ENCODE measurements at regions not wholly inside any gene's neighbourhood (a gene's known extent, or its start where the extent isn't known, plus 50 kb on each side); places are given as distances from the start of the nearest gene placed in this dataset.

DNA sequence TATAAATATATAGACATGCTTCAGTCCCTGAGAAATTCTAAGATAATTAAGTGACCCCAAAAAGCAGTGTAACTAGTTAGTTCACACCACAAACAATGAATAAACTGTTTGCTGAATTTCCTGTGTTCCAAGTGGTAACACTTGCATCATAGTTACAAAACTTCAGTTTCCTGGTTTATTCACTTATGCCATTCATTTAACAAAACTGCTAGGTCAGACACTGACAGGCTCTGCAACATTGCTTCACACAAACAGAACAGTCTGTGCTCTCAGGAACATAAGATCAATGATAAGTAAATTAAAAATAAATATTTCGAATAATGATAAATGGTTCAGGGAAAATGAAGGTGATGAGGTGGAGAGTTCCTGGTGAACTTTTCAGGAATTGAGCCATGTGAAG lies 133.3 kb upstream of the NAMPT start:
- no peak for DNase-seq

DNA sequence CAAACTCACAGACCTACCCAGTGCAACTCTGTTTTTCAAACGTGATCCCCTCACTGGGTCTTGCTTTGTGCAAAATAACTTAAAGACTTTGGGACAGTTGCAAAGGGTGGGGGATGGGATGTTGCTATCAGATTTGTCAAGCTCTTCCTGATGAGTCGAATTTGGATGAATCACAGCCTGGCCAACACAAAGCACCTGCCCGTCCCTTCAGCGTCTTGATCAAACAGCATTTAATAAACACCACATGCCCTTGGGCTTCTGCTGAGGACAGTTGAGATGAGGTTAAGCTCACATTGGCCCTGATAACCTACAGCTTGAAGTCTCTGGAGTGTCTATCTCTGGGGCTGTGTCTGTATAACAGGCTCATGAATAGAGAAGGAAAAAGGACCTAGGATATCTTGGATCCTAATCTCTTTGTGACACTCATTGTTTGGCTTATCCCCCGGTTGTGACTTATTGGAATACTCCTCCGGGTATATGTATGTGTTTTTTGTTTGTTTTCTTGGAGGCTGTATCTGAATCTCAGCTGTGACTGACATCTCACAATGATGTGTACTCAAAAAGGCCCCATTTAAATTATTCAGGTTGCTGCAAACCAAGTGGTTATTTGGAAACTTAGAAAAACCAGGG lies 132.6 kb upstream of the NAMPT start:
- no peak for DNase-seq

DNA sequence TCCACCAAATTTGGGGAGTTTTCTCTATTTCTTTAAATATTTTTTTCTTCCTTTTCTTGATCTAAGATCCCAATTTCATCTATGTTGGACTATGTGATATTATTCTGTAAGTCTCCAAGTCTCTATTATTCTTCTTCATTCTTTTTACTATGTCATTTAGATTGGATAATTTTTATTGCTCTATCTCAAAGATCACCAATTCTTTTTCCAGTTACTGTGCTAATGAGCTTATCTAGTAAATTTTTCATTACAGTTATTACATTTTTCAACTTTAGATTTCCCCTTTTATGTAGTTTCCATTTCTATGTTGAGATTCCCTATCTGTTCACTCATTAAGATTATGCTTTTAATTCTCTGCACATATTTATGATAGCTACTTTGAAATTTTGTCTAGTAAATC lies 131.6 kb upstream of the NAMPT start:
- no peak for DNase-seq

DNA sequence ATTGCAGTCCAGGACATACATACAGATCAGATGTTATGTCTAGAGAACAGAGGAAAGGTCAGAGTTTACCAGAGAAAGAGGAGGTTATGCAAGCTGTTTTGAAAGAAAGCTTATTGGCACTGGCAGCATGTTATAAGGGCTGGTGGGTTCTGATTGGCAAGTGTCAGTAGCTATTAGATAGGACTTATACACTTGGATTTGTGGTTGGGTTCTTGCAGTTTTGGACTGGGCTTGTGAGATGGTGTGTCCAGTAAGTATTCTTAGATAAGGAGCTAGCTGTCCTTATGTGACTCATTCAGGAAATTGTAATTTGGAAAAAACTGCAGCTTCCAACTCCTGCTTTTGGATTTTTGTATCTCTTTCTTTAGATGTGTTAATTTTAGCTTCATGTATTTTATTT lies 130.7 kb upstream of the NAMPT start:
- no peak for DNase-seq

DNA sequence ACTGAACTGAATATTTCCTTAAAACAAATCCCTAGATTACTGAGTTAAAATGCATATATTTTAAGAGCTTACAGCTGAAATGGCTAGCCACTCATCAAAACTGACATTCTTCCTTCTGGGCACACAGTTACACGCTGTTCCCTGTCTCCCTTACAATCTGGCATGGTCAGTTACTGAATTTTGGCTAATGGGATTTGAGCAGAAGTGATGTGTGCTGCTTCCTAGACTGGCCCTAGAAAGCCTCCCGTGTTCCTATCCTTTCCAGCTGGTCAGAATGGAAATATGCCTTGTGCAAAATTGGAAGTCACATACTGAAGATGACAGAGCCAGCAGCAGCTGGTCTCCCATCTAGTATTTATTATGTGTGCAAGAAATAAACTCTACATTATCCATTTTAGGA lies 128.7 kb upstream of the NAMPT start:
- DNase-seq: no peak

DNA sequence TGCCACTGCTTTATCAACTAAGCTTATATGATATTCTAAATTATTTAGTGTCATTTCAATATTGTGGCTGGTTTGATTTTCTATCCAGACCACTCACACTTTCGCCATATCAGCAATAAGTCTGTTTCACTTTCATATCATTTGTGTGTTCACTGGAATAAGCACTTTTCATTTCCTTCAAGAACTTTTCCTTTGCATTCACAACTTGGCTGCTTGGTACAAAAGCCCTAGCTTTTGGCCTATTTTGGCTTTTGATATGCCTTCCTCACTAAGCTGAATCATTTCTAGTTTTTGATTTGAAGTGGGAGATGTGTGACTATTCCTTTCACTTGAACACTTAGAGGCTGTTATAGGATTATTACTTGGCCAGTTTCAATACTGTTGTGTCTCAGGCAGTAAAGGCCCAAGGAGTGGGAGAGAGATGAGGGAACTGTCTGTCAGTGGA lies 120.9 kb upstream of the NAMPT start:
- no peak for DNase-seq

DNA sequence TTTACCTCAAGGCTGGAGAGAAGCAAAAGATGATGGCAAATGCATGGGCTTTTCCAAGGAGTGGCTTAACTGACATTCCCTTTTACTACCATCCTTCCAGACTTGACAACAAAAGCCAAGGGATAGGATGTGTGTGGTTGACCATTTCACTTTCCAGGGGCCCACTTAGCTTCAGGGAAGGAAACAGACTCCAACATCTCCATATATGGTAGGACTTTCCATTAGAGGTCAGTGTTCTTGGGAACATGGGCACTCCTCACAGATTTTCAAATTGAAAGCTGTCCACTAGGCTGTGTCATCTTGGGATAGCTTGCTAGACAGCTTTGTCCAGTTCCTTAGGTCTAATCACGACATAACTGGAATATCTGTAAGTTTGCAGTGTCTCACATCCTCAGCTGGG lies 118.1 kb upstream of the NAMPT start:
- DNase-seq: no peak

DNA sequence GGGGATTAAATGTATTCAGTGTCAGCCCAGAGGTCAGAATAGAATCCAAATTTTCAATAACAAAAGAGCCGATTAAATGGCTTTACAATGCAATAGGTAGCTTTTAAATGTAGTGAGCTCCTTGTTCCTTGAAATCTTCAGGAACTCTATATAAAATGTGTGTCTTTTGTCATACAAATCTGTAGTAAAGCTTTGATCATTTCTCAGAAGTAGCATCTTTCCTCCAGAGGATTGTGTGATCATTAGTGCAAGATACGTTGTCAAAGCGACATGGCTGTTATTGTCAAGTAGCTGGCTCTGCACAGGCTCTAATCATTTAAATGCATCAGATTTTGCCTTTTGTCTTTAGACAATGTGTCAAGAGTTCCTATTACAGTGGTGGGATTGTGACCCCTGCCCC lies 116.1 kb upstream of the NAMPT start:
- DNase-seq: no peak

DNA sequence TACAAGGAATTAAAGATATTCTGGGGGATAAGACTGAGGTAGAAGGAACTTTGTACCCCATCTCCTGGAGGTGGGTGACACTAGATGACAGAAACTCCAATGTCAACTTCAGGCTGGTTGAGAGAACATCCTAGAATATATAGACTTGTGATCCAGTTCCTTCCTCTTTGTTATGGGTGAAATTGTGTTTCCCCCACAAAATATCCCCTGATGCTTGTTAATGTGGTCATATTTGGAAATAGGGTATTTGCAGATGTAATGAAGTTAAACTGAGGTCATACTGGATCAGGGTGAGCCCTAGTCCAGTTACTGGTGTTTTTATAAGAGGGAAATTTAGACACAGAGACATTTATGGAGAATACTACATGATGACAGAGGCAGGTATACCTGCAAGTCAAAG lies 114.0 kb upstream of the NAMPT start:
- no peak for DNase-seq

DNA sequence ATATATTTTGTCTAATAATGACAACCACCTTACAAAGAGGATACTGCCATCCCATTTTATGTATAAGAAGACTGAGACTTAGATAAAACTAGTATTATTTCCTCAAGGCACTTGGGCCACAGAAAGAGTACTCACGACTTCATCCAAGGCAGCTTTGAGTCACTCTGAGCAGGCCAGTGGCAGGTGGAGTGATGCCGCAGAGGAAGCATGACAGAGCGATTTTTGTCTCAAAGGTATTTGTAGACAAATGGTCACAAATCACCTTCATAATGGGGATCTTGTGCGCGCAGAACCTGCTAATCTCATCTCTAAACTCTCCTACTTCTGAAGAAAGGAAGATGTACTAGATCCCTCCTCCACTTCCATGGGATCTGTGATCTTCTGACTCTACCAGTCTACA lies 113.2 kb upstream of the NAMPT start:
- DNase-seq: no peak

DNA sequence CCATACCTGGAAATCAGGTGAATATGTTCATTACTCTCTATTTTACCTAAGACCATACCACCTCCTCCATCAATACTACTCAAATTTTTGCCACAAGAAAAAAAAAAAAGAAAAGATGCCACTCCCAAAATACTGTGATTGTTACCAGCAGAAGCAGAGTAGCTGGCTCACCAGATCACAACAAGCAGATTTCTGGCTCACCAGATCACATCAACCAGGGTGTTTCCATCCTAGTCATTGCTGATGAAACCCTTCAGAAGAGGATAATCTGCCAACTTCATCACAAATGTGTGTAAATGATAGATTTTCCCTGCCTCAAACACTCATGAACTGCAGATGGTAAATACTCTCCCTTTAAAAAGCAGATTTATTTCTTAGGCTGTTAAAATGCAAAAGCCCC lies 109.7 kb upstream of the NAMPT start:
- DNase-seq: no peak

DNA sequence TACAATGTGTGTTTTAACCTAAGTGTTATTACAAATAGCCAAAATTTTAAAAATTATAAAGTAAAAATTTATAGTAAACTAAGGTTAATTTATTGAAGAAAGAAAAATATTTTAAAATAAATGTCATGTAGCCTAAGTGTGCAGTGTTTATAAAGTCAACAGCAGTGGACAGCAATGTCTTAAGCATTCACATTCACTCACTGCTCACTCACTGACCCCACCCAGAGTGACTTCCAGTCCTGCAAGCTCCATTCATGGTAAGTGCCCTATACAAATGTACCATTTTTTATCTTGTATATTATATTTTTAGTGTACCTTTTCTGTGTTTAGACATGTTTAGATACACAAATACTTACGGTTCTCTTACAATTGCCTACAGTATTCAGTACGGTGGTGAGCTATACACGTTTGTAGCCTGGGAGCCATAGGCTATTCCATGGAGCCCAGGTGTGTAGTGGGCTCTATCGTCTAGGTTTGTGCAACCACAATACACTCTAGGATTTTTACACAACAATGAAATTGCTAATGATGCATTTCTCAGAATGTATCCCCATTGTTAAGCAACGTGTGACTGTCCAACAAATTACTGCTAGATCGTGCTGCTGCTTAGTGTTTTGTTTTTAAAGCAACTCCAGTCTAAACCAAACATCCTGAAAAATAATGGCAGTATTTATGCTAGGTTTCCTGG lies 108.9 kb upstream of the NAMPT start:
- DNase-seq: no peak

DNA sequence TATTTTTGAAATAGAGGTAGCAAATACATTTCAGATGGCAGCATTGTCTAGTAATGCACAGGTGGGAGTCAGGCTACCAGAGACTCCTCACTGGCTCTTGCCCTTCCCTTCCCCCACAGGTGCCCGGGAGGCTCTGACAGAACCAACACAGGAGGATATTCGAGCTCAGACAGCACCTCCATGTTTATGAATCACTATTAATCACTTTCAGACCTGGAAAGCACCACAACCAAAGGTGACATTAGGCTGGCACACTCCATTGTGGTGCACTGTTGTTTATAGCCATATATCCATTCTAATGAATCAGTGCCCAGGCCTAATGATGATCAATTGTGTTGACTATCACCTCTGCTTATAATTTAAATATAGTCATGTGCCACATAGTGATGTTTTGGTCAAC lies 107.8 kb upstream of the NAMPT start:
- no peak for DNase-seq

DNA sequence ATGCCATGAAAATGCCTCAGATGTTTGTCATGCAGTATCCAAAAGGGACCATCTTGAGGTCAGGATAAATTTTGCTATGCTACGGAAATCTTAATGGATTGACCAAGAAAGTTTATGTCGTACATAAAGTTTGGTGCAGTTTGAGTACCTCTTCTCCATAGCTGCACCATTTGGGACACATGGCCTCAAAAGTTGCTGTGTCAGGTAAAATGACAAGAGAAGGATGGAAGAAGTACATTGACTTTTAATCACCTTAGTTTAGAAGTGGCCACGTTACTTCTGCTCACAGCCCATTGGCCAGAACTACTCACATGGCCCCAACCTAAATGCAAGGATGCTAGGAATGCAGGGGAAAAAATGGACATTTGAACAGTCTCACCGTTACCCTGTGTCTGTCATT lies 107.4 kb upstream of the NAMPT start:
- no peak for DNase-seq

DNA sequence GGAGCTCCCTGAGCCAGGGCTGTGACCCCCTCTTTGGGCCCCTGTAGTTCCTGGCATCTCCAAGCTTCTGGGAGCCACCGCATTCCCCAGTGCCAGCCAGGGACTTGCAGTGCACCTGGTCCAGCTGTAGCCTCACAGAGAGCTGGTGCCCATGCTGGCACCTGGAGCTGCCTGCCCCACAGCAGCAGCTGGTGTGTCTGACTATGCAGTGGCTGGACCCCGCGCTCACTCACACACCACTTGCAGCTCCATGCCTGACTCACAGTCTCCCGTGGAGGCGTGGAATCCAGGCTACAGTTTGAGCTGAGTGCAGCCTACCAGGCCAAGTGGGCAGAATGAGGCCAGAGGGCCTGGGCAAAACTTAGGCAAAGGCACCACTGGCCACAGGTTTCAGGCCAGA lies 102.2 kb upstream of the NAMPT start:
- no peak for DNase-seq

DNA sequence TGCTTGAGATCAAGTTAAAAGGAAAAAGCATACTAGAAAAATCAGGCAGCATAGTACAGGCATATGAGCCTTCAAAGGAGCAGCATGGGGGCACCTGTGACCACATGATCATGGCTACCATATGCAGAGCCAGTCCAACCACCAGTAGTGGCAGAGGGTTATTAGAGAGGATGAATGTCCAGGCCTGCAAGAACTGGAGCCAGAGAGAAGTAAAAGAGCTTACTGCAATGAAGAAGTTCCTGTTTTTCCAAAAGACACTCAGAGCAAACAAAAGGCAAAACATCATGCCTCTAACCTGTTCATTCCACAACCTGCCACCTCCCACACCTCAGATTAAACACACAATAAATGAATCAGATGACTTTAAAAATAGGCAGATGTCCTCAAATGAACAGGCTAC lies 99.6 kb upstream of the NAMPT start:
- no peak for DNase-seq

DNA sequence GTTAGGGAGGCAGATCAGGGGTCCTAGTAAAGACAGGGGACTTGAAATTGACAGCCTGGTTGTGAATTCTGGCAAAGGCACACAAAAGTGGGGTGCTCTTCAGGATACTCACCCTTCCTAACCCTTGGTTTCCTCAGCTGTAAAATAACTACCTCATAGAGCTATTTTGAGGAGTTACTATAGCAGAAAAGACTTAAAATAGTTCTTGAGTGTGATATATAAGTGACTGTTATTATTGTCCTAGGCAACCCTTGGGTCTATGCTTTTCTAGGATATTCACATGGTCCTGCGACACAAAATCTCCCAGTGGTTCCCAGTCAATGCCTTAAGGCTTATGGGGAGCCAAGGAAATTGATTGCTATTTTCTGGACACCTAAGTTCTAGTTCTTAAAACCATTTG lies 98.1 kb upstream of the NAMPT start:
- no peak for DNase-seq

DNA sequence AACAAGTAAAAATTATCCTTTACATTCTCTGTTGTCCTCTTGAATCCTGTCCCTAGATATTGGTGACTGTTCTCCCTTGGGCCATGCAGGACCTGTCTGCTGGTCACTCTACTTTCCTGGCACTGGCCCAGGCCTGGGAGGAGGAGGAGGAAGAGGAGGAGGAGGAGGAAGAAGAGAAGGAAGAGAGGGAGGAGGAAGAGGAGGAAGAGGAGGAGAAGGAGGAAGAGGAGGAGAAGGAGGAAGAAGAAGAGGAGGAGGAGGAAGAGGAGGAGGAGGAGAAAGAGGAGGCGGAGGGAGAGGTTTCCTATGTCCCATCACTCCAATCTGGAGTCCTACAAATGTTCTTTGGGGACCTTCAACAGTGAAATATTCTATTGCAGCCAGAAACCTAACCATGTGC lies 97.3 kb upstream of the NAMPT start:
- DNase-seq: no peak

DNA sequence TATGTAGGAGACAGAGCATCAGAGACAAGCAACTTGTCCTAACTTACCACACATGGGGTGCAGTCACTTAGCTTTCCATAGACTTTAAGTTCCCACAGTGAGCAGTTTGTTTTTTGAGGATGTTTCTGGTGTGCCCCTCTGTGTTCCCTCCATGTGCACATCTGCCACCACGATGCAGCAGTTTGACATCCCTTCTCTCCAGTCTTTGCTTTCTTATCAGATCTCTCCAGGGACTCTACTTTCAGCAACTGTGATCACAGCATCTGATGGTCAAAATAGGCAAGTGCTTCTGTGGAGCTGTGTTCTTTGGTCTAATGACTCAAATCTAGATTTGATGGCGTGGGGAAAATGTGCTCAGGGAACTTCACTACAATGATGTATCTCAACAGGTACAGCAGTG lies 96.5 kb upstream of the NAMPT start:
- DNase-seq: no peak

DNA sequence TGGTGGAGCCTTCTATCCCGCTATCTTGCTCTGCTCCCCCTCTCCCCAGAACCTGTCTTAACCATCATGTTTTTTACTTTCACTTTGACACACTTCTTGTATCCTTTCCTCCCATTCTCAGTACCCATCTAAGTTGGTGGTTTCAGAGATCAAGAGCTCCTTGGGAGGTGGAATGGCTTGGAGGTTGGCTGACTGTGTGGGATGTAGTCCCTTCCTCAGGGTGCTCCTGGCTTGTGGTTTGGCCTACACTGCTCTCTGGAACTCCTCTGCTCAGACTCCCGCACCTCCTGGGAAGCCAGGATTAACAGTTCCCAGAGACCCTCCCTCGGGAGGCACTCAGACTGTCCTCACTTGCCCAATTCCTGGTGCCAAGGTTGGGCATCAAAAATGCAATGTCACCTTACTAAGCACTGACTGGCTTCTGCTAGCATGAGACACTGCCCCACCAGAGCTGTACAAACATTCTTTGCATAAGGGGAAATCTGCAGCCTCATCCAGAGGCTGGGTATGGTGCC lies 93.1 kb upstream of the NAMPT start:
- DNase-seq: no peak

DNA sequence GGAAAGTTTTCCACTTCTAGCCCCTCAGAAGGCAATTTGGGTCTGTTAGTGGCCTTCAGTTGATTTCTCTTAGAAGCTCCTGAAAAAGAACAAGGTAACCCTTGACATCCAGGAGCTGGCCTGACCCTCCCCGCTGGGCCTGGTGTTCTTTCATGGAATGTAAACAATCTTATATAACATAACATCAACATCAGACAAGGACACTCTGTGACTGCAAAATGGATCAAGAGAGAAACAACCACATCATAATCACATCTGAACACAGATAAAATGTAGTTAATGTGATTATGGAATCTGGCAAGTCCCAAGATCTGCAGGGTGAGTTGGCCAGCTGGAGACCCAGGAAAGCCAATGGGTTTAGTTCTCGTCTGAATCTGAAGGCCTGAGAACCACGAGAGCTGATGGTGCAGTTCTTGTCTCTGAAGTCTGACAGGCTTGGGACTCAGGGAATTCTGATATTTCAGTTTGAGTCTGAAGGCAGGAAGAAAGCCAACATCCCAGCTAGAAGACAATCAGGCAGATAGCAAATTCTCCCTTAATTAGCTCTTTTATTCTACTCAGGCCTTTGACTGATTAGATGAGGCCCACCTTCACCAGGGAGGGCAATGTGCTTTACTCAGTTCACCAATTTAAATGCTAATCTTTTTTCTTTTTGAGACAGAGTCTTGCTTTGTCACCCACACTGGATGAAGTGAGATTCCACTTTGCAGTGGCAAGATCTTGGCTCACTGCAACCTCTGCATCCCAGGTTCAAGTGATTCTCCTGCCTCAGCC lies 91.4 kb upstream of the NAMPT start:
- DNase-seq: no peak

DNA sequence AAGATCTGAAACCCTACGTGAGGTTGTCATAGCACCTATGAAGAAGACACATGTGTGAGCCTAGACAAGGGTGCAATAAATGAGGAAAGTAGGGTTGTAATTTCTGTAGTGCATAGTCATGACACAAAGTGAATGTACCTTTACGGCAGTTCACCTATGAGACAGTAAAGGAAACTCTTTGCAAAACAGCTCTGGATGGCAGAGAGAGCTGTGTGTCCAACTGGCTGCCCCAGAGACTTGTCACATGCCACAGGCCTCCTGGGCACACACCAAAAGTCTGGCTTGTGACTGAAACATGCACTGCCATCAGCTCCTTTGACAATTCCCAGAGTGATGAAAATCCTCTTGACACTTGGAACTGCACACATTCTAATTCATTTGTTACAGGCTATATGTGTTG lies 90.7 kb upstream of the NAMPT start:
- DNase-seq: no peak

DNA sequence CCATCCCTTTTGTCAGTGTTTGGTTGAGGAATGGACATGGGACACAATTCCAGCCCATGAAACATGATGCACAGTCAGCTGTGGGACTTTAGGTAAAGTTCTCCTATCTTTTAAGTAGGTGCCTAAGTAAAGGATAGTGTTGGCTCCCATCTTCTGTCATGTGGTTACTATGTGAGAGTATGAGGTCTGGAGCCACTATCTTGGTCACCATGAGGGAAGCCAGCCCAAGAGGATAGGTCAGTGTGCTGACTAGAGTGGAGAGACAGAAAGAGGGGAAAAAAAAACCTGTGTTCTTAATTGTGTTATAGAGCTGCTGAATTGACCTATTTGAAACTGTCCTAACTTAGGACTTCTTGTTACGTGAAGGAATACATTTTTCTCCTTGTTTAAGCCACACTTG lies 89.7 kb upstream of the NAMPT start:
- DNase-seq: no peak

All from activated CD4-positive, alpha-beta T cell treated with anti-CD3 and anti-CD28 coated beads, Interleukin-2, amount 50 U/mL, for 4 hours (primary cell).